PC-3 (cell line): ENCODE measurements at regions not wholly inside any gene's neighbourhood (a gene's known extent, or its start where the extent isn't known, plus 50 kb on each side); places are given as distances from the start of the nearest gene placed in this dataset.

ENCODE experiments used
- EZH2 ChIP-seq: fragments of 300-600 bp; sonication (generic); IDR thresholded peaks from one replicate; pipeline ENCODE4 v1.6.1; 2017; ENCODE audit warnings: antibody characterized with exemption, mild to moderate bottlenecking, low read length; ENCODE audit not compliant: unreplicated experiment
- TF ChIP-seq, protein P1 (sequence below): fragments of 300-600 bp; sonication (generic); conservative IDR thresholded peaks from 2 replicates; pipeline ENCODE4 v1.5.1; 2017; ENCODE audit warnings: antibody characterized with exemption, low read depth, mild to moderate bottlenecking, low read length

DNA sequence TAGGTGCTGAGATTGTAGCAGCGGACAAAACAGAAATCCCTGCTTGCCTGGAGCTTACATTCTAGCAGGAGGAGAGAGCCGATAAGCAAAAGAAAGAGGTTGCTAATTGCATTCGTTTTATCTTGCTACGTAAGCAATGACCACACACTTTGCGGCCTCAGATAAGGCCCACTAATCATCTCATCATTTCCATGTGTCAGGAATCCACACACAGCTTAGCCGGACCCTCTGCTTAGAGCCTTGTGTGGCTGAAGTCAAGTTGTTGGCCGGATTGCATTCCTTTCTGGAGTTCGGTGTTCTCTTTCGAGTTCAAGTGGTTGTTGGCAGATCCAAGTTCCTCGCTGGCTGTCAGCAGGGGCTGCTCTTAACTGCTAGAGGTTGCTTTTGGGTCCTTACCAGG is 101.6 kb downstream of the CHST1 start:
- TF ChIP-seq, protein P1, sequence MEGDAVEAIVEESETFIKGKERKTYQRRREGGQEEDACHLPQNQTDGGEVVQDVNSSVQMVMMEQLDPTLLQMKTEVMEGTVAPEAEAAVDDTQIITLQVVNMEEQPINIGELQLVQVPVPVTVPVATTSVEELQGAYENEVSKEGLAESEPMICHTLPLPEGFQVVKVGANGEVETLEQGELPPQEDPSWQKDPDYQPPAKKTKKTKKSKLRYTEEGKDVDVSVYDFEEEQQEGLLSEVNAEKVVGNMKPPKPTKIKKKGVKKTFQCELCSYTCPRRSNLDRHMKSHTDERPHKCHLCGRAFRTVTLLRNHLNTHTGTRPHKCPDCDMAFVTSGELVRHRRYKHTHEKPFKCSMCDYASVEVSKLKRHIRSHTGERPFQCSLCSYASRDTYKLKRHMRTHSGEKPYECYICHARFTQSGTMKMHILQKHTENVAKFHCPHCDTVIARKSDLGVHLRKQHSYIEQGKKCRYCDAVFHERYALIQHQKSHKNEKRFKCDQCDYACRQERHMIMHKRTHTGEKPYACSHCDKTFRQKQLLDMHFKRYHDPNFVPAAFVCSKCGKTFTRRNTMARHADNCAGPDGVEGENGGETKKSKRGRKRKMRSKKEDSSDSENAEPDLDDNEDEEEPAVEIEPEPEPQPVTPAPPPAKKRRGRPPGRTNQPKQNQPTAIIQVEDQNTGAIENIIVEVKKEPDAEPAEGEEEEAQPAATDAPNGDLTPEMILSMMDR, result no peak
- no peak for TF ChIP-seq EZH2
